ENCODE measurements at regions not wholly inside any gene's neighbourhood (a gene's known extent, or its start where the extent isn't known, plus 50 kb on each side); places are given as distances from the start of the nearest gene placed in this dataset.

DNA sequence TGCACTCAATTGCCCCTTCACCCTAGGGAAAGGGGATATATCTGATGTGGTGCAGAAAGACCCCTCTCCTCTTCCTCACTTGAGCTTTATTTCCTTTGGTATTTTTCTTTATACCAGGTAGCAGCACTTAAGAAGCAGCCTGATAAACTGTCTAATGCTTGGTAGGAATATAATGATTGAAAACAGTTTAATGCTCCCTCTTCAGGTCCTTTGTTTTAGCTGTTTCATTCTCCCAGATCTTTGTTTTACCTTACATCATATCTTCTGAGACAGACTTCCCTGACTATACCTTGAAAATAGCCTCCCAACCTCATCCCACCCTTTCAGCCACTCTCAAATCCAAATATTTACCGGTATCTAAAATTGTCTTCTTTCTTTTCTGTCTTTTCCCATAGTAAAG, 87.9 kb downstream of the NUDT12 start:
- no peak for TF ChIP-seq CTCF (IDR thresholded peaks at IDR 0.05; ENCODE audit: unreplicated experiment)
- no TSS peak for BruUV-seq (replicated peaks)
- no peak overlapping the region for H3K4me3 Mint-ChIP-seq (ENCODE audit: unreplicated experiment)
- DNase-seq (ENCODE audit: unreplicated experiment), result no peak
- ChIA-PET POLR2A (interaction anchor here (0.8 to 1.9 kb wide), 4 partner anchors 10 to 257 kb away, joined by 3 to 16 read pairs (median 6); partner anchors contain the start of gene MACIR), CTCF (interaction anchor here (0.5 to 5.1 kb wide), 29 partner anchors 8 to 596 kb away, joined by 3 to 85 read pairs (median 4); partner anchors contain the start of gene MACIR)
- H3K27me3 Mint-ChIP-seq (ENCODE audit: insufficient read depth, unreplicated experiment), result peaks cover 4% of the 10 kb centered on the region
- no peaks in the 10 kb centered on the region for H3K9me3 Mint-ChIP-seq (ENCODE audit: unreplicated experiment)
- no peaks in the 10 kb centered on the region for H3K4me1 Mint-ChIP-seq (ENCODE audit: insufficient read depth, unreplicated experiment)
- intact Hi-C loops (cut with micrococcal nuclease), result loop anchor here (1.0 to 5.0 kb wide), 5 partner anchors 216 to 938 kb away; partner anchors contain the start of gene MACIR
- H3K27ac Mint-ChIP-seq (ENCODE audit: low read depth, unreplicated experiment), result no peak overlapping the region
- no peaks in the 10 kb centered on the region for H3K36me3 Mint-ChIP-seq (ENCODE audit: insufficient read depth, unreplicated experiment)

GRCh38 chr5:103473725-103474124, 88.9 kb downstream of the NUDT12 start:
- CTCF ChIA-PET, result interaction anchor here (4.2 to 5.1 kb wide), 3 partner anchors 217 to 249 kb away, joined by 46 to 85 read pairs (median 58); partner anchors contain the start of gene MACIR
- H3K4me1 Mint-ChIP-seq (ENCODE audit: insufficient read depth, unreplicated experiment), result peaks cover 5% of the 10 kb centered on the region
- POLR2A ChIA-PET, result no interaction called here

DNA sequence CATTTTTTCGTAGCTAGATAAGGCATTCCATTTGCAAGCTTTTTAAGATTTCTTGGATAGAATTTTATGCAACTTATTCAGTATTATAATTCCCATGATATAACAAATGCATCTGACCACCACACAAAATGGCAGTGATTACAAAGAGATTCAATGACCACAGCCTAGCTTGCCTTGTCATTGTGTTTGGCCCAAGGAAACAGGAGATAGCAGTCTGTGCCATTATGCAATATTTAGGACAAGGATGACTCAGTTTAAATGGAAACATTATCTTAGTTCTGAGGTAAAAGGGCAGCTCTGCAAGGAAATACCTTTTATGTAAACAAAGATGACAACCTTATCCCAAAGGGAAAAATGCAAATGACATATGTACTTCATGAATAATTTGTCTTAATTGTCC, 89.8 kb downstream of the NUDT12 start:
- CTCF ChIA-PET, result interaction anchor here (0.7 to 1.2 kb wide), 8 partner anchors 12 to 251 kb away, joined by 3 to 10 read pairs (median 4); no protein-coding TSS in a partner anchor
- no peaks in the 10 kb centered on the region for H3K36me3 Mint-ChIP-seq (ENCODE audit: insufficient read depth, unreplicated experiment)
- no TSS peak for BruUV-seq (replicated peaks)
- H3K4me1 Mint-ChIP-seq (ENCODE audit: insufficient read depth, unreplicated experiment), result peaks cover 5% of the 10 kb centered on the region
- H3K27me3 Mint-ChIP-seq (ENCODE audit: insufficient read depth, unreplicated experiment), result no peaks in the 10 kb centered on the region
- no peaks in the 10 kb centered on the region for H3K9me3 Mint-ChIP-seq (ENCODE audit: unreplicated experiment)
- intact Hi-C loops (cut with micrococcal nuclease), result no loop called here
- H3K4me3 Mint-ChIP-seq (ENCODE audit: unreplicated experiment), result no peak overlapping the region
- peak; percentile 57 for DNase-seq (ENCODE audit: unreplicated experiment)
- no peak for TF ChIP-seq CTCF (IDR thresholded peaks at IDR 0.05; ENCODE audit: unreplicated experiment)
- no peak overlapping the region for H3K27ac Mint-ChIP-seq (ENCODE audit: low read depth, unreplicated experiment)
- POLR2A ChIA-PET, result interaction anchor here (0.7 to 1.2 kb wide), 4 partner anchors 20 to 214 kb away, joined by 3 to 5 read pairs (median 4); partner anchors contain the start of gene MACIR

More at GRCh38 chr5:103473725-103474124, 88.9 kb downstream of the NUDT12 start:
- peak; percentile 60 for DNase-seq (ENCODE audit: unreplicated experiment)
- intact Hi-C loops (cut with micrococcal nuclease), result loop anchor here (2.0 kb wide), 1 partner anchor 937 kb away; no protein-coding TSS in a partner anchor
- Mint-ChIP-seq H3K27me3 (ENCODE audit: insufficient read depth, unreplicated experiment) (no peaks in the 10 kb centered on the region), H3K9me3 (ENCODE audit: unreplicated experiment) (no peaks in the 10 kb centered on the region), H3K4me3 (ENCODE audit: unreplicated experiment) (no peak overlapping the region), H3K27ac (ENCODE audit: low read depth, unreplicated experiment) (no peak overlapping the region), H3K36me3 (ENCODE audit: insufficient read depth, unreplicated experiment) (no peaks in the 10 kb centered on the region)
- no TSS peak for BruUV-seq (replicated peaks)
- no peak for TF ChIP-seq CTCF (IDR thresholded peaks at IDR 0.05; ENCODE audit: unreplicated experiment)

DNA sequence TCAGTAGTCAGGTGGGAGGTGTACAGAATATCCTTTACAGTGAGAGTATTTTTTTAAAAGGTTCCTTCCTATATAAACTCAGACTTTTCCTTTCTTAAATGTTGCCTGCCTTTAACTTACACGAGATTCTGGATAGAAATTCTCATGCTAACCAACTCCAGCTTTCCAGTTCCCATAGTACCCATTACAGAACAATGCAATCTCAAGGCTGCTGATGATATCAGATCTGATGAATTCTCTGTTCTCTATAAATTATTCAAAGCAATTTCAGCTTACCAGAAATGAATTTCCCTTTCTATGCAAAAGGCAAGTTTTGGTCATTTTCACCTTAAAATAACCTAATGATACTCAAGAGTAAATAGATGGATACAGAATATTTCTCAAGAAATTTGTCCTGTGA, 90.3 kb downstream of the NUDT12 start:
- POLR2A ChIA-PET, result interaction anchor here (0.7 to 1.2 kb wide), 4 partner anchors 19 to 214 kb away, joined by 3 to 5 read pairs (median 4); partner anchors contain the start of gene MACIR
- H3K27ac Mint-ChIP-seq (ENCODE audit: low read depth, unreplicated experiment), result no peak overlapping the region
- no peak for TF ChIP-seq CTCF (IDR thresholded peaks at IDR 0.05; ENCODE audit: unreplicated experiment)

More for the DNA sequence above, 90.3 kb downstream of the NUDT12 start:
- BruUV-seq (replicated peaks), result no TSS peak
- Mint-ChIP-seq H3K9me3 (ENCODE audit: unreplicated experiment) (no peaks in the 10 kb centered on the region), H3K4me3 (ENCODE audit: unreplicated experiment) (no peak overlapping the region), H3K4me1 (ENCODE audit: insufficient read depth, unreplicated experiment) (peaks cover 5% of the 10 kb centered on the region), H3K36me3 (ENCODE audit: insufficient read depth, unreplicated experiment) (no peaks in the 10 kb centered on the region), H3K27me3 (ENCODE audit: insufficient read depth, unreplicated experiment) (no peaks in the 10 kb centered on the region)
- CTCF ChIA-PET, result interaction anchor here (0.7 to 1.2 kb wide), 6 partner anchors 13 to 249 kb away, joined by 3 to 10 read pairs (median 4); no protein-coding TSS in a partner anchor
- intact Hi-C loops (cut with micrococcal nuclease), result no loop called here
- DNase-seq (ENCODE audit: unreplicated experiment), result no peak
